SK-N-SH (cell line): ENCODE measurements at regions not wholly inside any gene's neighbourhood (a gene's known extent, or its start where the extent isn't known, plus 50 kb on each side); places are given as distances from the start of the nearest gene placed in this dataset.
A peak's percentile ranks its signal among the peaks of the same experiment; 100 is the strongest.

Source experiments
- CTCF ChIA-PET: fragments of 300-600, 350-600 bp; formaldehyde crosslinking; extraction: SDS; loops from one replicate; lab custom pipeline; 2021; lab: Yijun Ruan, JAX
- POLR2A ChIA-PET: fragments of 350-600 bp; sonication (Branson Sonifier 250); formaldehyde crosslinking; extraction: SDS; loops from one replicate; lab custom pipeline; 2020; ENCODE audit warnings: antibody characterized with exemption, inconsistent platforms; lab: Yijun Ruan, JAX
- DNase-seq: peaks from one replicate; pipeline ENCODE4 v3.0.0; 2012
- H2AFZ ChIP-seq: fragments of 200-600 bp; sonication (generic); 2 replicates; pipeline ENCODE4 v1.8.1; 2016; ENCODE audit warnings: antibody characterized with exemption, mild to moderate bottlenecking, low read depth
- H3F3A ChIP-seq: fragments of 200-600 bp; sonication (generic); replicated peaks from 2 replicates; pipeline ENCODE3; 2016; ENCODE audit warnings: antibody characterized with exemption, mild to moderate bottlenecking; ENCODE audit not compliant: insufficient read depth
- H3K27ac ChIP-seq, 2 experiments: fragments of 200-500 bp in 1 of 2; fragments of 200-600 bp in 1 of 2; sonication (Bioruptor generic) in 1 of 2; sonication (generic), shearing (Covaris generic) in 1 of 2; 2 replicates each; pipeline versions ENCODE4 v1.5.1 to v1.6.1; 2014 to 2016; ENCODE audit warnings: low read depth in 2 of 2, inconsistent platforms in 1 of 2, low read length in 1 of 2, mild to moderate bottlenecking in 1 of 2, mixed read lengths in 1 of 2
- H3K27me3 ChIP-seq: fragments of 200-600 bp; sonication (generic), shearing (Covaris generic); 2 replicates; pipeline ENCODE4 v1.6.1; 2016; ENCODE audit warnings: mixed run types; ENCODE audit not compliant: insufficient read depth
- H3K36me3 ChIP-seq, 2 experiments: fragments of 200-500 bp in 1 of 2; fragments of 200-600 bp in 1 of 2; sonication (Bioruptor generic) in 1 of 2; sonication (generic) in 1 of 2; replicated peaks in 1 of 2; 2 replicates each; pipeline versions ENCODE3 to v1.5.1; 2014 to 2016; ENCODE audit warnings: low read length in 1 of 2, mild to moderate bottlenecking in 1 of 2; ENCODE audit not compliant: insufficient read depth in 2 of 2, control insufficient read depth in 1 of 2
- H3K4me1 ChIP-seq, 2 experiments: fragments of 200-500 bp in 1 of 2; fragments of 200-600 bp in 1 of 2; sonication (Bioruptor generic) in 1 of 2; sonication (generic), shearing (Covaris generic) in 1 of 2; 2 replicates each; pipeline versions ENCODE4 v1.5.1 to v1.6.1; 2014 to 2016; ENCODE audit warnings: low read depth in 1 of 2, low read length in 1 of 2, mixed run types in 1 of 2; ENCODE audit not compliant: insufficient read depth in 2 of 2, control insufficient read depth in 1 of 2
- H3K4me2 ChIP-seq: fragments of 200-600 bp; sonication (generic), shearing (Covaris generic); 2 replicates; pipeline ENCODE4 v1.6.1; 2017; ENCODE audit warnings: mixed run types
- H3K4me3 ChIP-seq, 2 experiments: fragments of 200-500 bp in 1 of 2; fragments of 200-600 bp in 1 of 2; sonication (Bioruptor generic) in 1 of 2; sonication (generic), shearing (Covaris generic) in 1 of 2; 2 replicates each; pipeline versions ENCODE4 v1.5.1 to v1.8.1; 2014 to 2016; ENCODE audit warnings: low read depth in 2 of 2, inconsistent platforms in 1 of 2, low read length in 1 of 2, mild to moderate bottlenecking in 1 of 2, mixed read lengths in 1 of 2, moderate library complexity in 1 of 2
- H3K79me2 ChIP-seq: fragments of 200-600 bp; sonication (generic); 2 replicates; pipeline ENCODE4 v1.8.1; 2017; ENCODE audit warnings: mild to moderate bottlenecking; ENCODE audit not compliant: insufficient read depth
- H3K9ac ChIP-seq: fragments of 200-600 bp; sonication (generic); 2 replicates; pipeline ENCODE4 v1.6.1; 2017; ENCODE audit warnings: mixed run types
- H3K9me2 ChIP-seq: fragments of 200-600 bp; sonication (generic); 2 replicates; pipeline ENCODE4 v1.6.1; 2017; ENCODE audit warnings: mixed run types
- H3K9me3 ChIP-seq: fragments of 200-600 bp; sonication (generic); 2 replicates; pipeline ENCODE4 v1.6.1; 2017; ENCODE audit warnings: mixed run types, mild to moderate bottlenecking, moderate library complexity
- H4K20me1 ChIP-seq: fragments of 200-600 bp; sonication (generic); 2 replicates; pipeline ENCODE4 v1.6.1; 2017; ENCODE audit warnings: mild to moderate bottlenecking, mixed run types; ENCODE audit not compliant: insufficient read depth
- CHD2 ChIP-seq: fragments of 150-350 bp; IDR thresholded peaks from 2 replicates; pipeline ENCODE4 v1.6.1; 2018; ENCODE audit warnings: low read length; ENCODE audit not compliant: partially characterized antibody
- ELF1 ChIP-seq: IDR thresholded peaks from 2 replicates; pipeline ENCODE4 v1.4.0; 2012
- EZH2phosphoT487 ChIP-seq: fragments of 200-600 bp; sonication (generic); IDR thresholded peaks from 2 replicates; pipeline ENCODE4 v1.6.1; 2017; ENCODE audit warnings: low read depth, mixed run types, mild to moderate bottlenecking, antibody characterized with exemption, moderate library complexity, borderline replicate concordance
- FOSL2 ChIP-seq: IDR thresholded peaks from 2 replicates; pipeline ENCODE4 v1.4.0; 2012; ENCODE audit warnings: low read depth, mild to moderate bottlenecking, moderate library complexity, borderline replicate concordance
- FOXJ3 ChIP-seq: sonication (generic); formaldehyde crosslinking; IDR thresholded peaks from 2 replicates; pipeline ENCODE4 v1.5.1; 2020; ENCODE audit warnings: mild to moderate bottlenecking, missing genetic modification reagents
- FOXM1 ChIP-seq: IDR thresholded peaks from 2 replicates; pipeline ENCODE4 v1.4.0; 2012; ENCODE audit warnings: low read depth, mild to moderate bottlenecking
- GABPA ChIP-seq: IDR thresholded peaks from 2 replicates; pipeline ENCODE4 v1.4.0; 2012; ENCODE audit warnings: low read depth, mild to moderate bottlenecking
- GATA2 ChIP-seq: sonication (generic); formaldehyde crosslinking; IDR thresholded peaks from 2 replicates; pipeline ENCODE4 v1.5.0; 2020; ENCODE audit warnings: mild to moderate bottlenecking, missing genetic modification reagents
- MAX ChIP-seq: IDR thresholded peaks from 2 replicates; pipeline ENCODE4 v1.4.0; 2012; ENCODE audit warnings: low read depth
- MEF2A ChIP-seq: IDR thresholded peaks from 2 replicates; pipeline ENCODE4 v1.4.0; 2012; ENCODE audit warnings: low read depth, borderline replicate concordance
- MXI1 ChIP-seq: IDR thresholded peaks from 2 replicates; pipeline ENCODE4 v1.6.1; 2012; ENCODE audit warnings: mild to moderate bottlenecking, low read depth, low read length, improper control_type of control experiment
- NFIC ChIP-seq: IDR thresholded peaks from 2 replicates; pipeline ENCODE4 v1.4.0; 2012; ENCODE audit warnings: borderline replicate concordance
- NRF1 ChIP-seq: IDR thresholded peaks from 2 replicates; pipeline ENCODE4 v1.6.1; 2012; ENCODE audit warnings: low read depth, mild to moderate bottlenecking, low read length
- PBX3 ChIP-seq: IDR thresholded peaks from 2 replicates; pipeline ENCODE4; 2012
- POLR2AphosphoS5 ChIP-seq: IDR thresholded peaks from 2 replicates; pipeline ENCODE4 v1.6.1; 2012; ENCODE audit warnings: low read depth, low read length
- RCOR1 ChIP-seq: fragments of 150-350 bp; IDR thresholded peaks from 2 replicates; pipeline ENCODE4 v1.6.1; 2017; ENCODE audit warnings: antibody characterized with exemption, low read length
- RFX5 ChIP-seq: IDR thresholded peaks from 2 replicates; pipeline ENCODE4 v1.6.1; 2012; ENCODE audit warnings: mild to moderate bottlenecking, improper control_type of control experiment, low read length
- RXRA ChIP-seq: IDR thresholded peaks from 2 replicates; pipeline ENCODE4 v1.4.0; 2012; ENCODE audit warnings: low read depth, mild to moderate bottlenecking, borderline replicate concordance
- SMC3 ChIP-seq: IDR thresholded peaks from 2 replicates; pipeline ENCODE4 v1.6.1; 2012; ENCODE audit warnings: low read depth, low read length, improper control_type of control experiment
- TAF1 ChIP-seq: IDR thresholded peaks from 2 replicates; pipeline ENCODE4 v1.6.1; 2012; ENCODE audit warnings: low read depth, mild to moderate bottlenecking, low read length, moderate library complexity, borderline replicate concordance
- TCF12 ChIP-seq: IDR thresholded peaks from 2 replicates; pipeline ENCODE4 v1.4.0; 2012
- TEAD4 ChIP-seq: IDR thresholded peaks from 2 replicates; pipeline ENCODE4 v1.4.0; 2012; ENCODE audit warnings: mild to moderate bottlenecking, borderline replicate concordance; ENCODE audit not compliant: insufficient read depth
- USF1 ChIP-seq: IDR thresholded peaks from 2 replicates; pipeline ENCODE4 v1.4.0; 2012; ENCODE audit warnings: low read depth, borderline replicate concordance
- USF2 ChIP-seq: fragments of 150-350 bp; IDR thresholded peaks from 2 replicates; pipeline ENCODE4 v1.6.1; 2017; ENCODE audit warnings: antibody characterized with exemption, low read length, low read depth, borderline replicate concordance
- ZBTB33 ChIP-seq: IDR thresholded peaks from 2 replicates; pipeline ENCODE4 v1.4.0; 2012; ENCODE audit warnings: low read depth, borderline replicate concordance
- WGBS: methylation state at CpG from one replicate; pipeline ENCODE4 v1.1.6; 2017; ENCODE audit warnings: low lambda C conversion rate; 5-methylcytosine and 5-hydroxymethylcytosine counted together

GRCh38 chr6:134733801-134734200 is 216.1 kb downstream of the ALDH8A1 start (continued):
- no peak for TF ChIP-seq USF2
- no peak for TF ChIP-seq ZBTB33
- TF ChIP-seq RXRA: no peak

GRCh38 chr6:134732763-134733162 is 217.1 kb downstream of the ALDH8A1 start:
- Histone ChIP-seq H3K4me3 (no peak overlapping the region), H3K27ac (no peak overlapping the region), H3K36me3 (no peaks in the 10 kb centered on the region), H3K9ac (no peak overlapping the region), H3K79me2 (no peaks in the 10 kb centered on the region), H2AFZ (no peak overlapping the region), H3K9me2 (no peaks in the 10 kb centered on the region), H3K9me3 (no peaks in the 10 kb centered on the region), H3K27me3 (no peaks in the 10 kb centered on the region), H3K4me2 (no peak overlapping the region), H4K20me1 (no peaks in the 10 kb centered on the region), H3K4me1 (peaks cover 0 to 9% of the 10 kb centered on the region in 2 experiments; a peak in 2 of 4 replicates), H3F3A (no peaks in the 10 kb centered on the region)
- CTCF ChIA-PET: interaction anchor here (1.3 kb wide), 1 partner anchor 19 kb away, joined by 3 read pairs; no protein-coding TSS in a partner anchor
- DNase-seq: no peak
- WGBS: 55% methylated on average over 4 of the region's 4 CpGs
- POLR2A ChIA-PET: no interaction called here
- TF ChIP-seq FOXJ3 (CRISPR knock-in tag) (no peak), ZBTB33 (no peak), TEAD4 (no peak), EZH2phosphoT487 (no peak), TCF12 (0 out of 2 replicates have a peak, but pooled peaks have one; percentile 7), FOSL2 (peak; percentile 32; the same call in 1 of the 2 replicates), MAX (no peak), NFIC (no peak), MXI1 (no peak), PBX3 (0 out of 2 replicates have a peak, but pooled peaks have one; percentile 21), RCOR1 (no peak), GATA2 (CRISPR knock-in tag) (no peak), ELF1 (no peak), POLR2AphosphoS5 (no peak), USF2 (no peak), NRF1 (no peak), RFX5 (no peak), FOXM1 (no peak), SMC3 (no peak), USF1 (no peak), CHD2 (no peak), MEF2A (no peak), TAF1 (no peak), GABPA (no peak)
